Glutamatergic neuron (in vitro differentiated cells): ENCODE measurements at regions not wholly inside any gene's neighbourhood (a gene's known extent, or its start where the extent isn't known, plus 50 kb on each side); places are given as distances from the start of the nearest gene placed in this dataset.
A peak's percentile ranks its signal among the peaks of the same experiment; 100 is the strongest.

Source experiments
- DNase-seq: peaks from one replicate; pipeline ENCODE4 v3.0.0; 2022
- H3K27ac Mint-ChIP-seq: one replicate; pipeline ENCODE4 v1.8.0; 2020; ENCODE audit warnings: mild to moderate bottlenecking, mixed read lengths, inconsistent platforms; ENCODE audit not compliant: unreplicated experiment
- H3K27me3 Mint-ChIP-seq: one replicate; pipeline ENCODE4 v1.8.0; 2020; ENCODE audit warnings: mild to moderate bottlenecking, moderate library complexity, mixed read lengths, inconsistent platforms; ENCODE audit not compliant: unreplicated experiment
- H3K36me3 Mint-ChIP-seq: one replicate; pipeline ENCODE4 v1.8.0; 2020; ENCODE audit warnings: mild to moderate bottlenecking, mixed read lengths, inconsistent platforms; ENCODE audit not compliant: unreplicated experiment
- H3K4me1 Mint-ChIP-seq: one replicate; pipeline ENCODE4 v1.8.0; 2020; ENCODE audit warnings: mild to moderate bottlenecking, low read depth, mixed read lengths, inconsistent platforms; ENCODE audit not compliant: unreplicated experiment
- H3K4me3 Mint-ChIP-seq: one replicate; pipeline ENCODE4 v1.8.0; 2020; ENCODE audit warnings: mild to moderate bottlenecking, mixed read lengths, inconsistent platforms; ENCODE audit not compliant: unreplicated experiment
- H3K9me3 Mint-ChIP-seq: one replicate; pipeline ENCODE4 v1.8.0; 2020; ENCODE audit warnings: mild to moderate bottlenecking, moderate library complexity, mixed read lengths, inconsistent platforms; ENCODE audit not compliant: unreplicated experiment
- TF ChIP-seq, protein P1 (sequence below): fragments of 200-600 bp; sonication (generic); IDR thresholded peaks from one replicate; pipeline ENCODE4 v1.5.0; 2021; ENCODE audit not compliant: partially characterized antibody, unreplicated experiment

DNA sequence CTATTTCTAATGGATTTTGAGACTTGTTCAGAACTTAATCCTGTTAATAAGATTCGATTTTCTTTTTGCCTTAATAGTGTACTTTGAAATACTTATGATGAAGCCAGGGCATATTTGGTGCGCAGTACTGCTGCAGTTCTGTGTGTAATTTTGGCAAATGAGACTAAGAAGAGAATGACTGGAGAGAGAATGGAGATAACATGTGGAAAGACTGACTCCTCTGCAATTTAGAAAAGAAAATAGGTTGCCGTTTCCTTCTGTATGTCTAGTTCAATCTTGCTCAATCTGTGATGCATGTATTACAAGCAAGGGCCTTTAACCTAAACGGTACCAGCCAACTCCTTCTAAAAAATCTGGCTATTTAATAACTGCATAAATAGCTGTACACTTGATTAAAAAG is 285.1 kb upstream of the CDH11 start:
- Mint-ChIP-seq H3K4me3 (no peak overlapping the region), H3K9me3 (no peaks in the 10 kb centered on the region), H3K27ac (no peak overlapping the region), H3K4me1 (no peaks in the 10 kb centered on the region), H3K27me3 (no peaks in the 10 kb centered on the region), H3K36me3 (no peaks in the 10 kb centered on the region)
- TF ChIP-seq, protein P1, sequence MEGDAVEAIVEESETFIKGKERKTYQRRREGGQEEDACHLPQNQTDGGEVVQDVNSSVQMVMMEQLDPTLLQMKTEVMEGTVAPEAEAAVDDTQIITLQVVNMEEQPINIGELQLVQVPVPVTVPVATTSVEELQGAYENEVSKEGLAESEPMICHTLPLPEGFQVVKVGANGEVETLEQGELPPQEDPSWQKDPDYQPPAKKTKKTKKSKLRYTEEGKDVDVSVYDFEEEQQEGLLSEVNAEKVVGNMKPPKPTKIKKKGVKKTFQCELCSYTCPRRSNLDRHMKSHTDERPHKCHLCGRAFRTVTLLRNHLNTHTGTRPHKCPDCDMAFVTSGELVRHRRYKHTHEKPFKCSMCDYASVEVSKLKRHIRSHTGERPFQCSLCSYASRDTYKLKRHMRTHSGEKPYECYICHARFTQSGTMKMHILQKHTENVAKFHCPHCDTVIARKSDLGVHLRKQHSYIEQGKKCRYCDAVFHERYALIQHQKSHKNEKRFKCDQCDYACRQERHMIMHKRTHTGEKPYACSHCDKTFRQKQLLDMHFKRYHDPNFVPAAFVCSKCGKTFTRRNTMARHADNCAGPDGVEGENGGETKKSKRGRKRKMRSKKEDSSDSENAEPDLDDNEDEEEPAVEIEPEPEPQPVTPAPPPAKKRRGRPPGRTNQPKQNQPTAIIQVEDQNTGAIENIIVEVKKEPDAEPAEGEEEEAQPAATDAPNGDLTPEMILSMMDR: no peak
- DNase-seq: no peak

DNA sequence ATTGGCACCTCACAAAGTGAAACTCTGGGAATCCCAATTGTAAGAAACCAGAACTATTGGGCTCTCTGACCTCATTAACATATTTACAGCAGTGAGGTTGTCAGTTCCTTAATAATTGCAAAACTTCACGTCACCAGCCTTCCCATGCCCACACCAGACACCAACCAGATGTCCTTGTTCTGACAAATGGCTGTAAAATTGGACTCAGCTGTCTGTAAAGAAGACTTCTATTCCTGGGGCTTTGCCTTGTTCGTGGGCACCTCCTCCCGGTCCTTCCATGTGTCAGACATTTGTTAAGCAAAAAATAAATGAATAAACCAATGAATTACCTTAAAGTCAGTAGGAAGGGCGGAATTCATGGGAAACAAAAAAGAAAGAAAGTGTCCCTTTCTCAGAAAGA is 284.3 kb upstream of the CDH11 start:
- DNase-seq: no peak
- no peaks in the 10 kb centered on the region for H3K27me3 Mint-ChIP-seq
- TF ChIP-seq, protein P1: no peak
- H3K4me1 Mint-ChIP-seq: no peaks in the 10 kb centered on the region
- H3K4me3 Mint-ChIP-seq: no peak overlapping the region
- no peaks in the 10 kb centered on the region for H3K36me3 Mint-ChIP-seq
- H3K27ac Mint-ChIP-seq: no peak overlapping the region
- no peaks in the 10 kb centered on the region for H3K9me3 Mint-ChIP-seq

DNA sequence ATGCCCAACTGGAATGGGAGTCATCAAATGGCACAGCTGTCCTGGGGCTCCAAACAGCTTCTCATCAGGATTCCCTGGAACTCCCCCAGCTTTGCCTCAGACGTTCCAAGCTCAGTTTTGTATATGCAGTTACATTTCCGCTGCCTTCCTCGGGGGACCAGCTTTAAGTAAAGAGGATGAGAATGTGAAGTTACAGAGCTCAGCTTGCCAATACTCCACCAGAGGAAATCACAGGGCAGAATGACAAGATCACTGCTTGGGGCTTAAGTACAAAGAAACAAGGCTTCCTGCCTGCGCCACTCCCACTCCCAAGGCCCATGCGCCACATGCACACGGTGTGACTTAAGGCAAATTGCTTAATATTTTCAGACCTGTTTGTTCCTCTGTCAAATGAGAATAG is 272.4 kb upstream of the CDH11 start:
- Mint-ChIP-seq H3K27me3 (peaks cover 2% of the 10 kb centered on the region), H3K4me3 (no peak overlapping the region), H3K9me3 (peaks cover 5% of the 10 kb centered on the region), H3K4me1 (peaks cover 11% of the 10 kb centered on the region), H3K36me3 (no peaks in the 10 kb centered on the region), H3K27ac (no peak overlapping the region)
- no peak for DNase-seq
- TF ChIP-seq, protein P1: no peak

DNA sequence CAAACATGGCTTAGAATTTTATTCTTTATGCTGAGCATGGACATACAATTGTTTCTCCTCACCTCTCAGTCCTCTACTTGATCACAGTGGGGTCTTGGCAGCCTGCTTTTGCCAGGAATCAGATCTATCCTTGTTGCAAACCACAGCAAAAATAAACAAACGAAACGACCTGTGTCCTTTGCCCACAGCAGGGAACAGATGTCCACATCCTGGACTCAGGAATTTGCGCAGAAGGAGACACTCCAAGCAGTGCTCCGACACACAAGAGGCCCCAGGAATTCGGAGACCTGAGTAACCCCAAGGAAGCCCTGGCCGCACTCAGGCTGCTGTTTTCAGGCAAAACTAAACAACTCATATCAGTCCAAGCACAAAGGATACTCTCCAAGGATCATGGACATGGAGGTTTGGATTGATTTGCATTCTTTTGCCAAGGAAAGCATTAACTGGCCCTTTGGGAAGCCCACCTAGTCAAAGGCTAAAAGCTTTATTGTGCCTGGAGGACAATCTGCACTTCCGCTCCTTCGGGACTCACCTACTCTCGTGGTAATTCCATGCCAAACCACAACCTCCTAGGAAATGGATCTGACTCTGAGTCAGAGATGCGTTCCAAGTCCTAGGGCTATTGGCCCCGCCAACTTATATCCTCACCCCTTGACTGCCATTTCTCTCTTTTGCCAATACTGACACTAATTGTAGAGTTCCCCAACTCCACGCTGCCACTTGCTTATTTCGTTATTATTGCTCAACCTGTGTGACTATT is 271.1 kb upstream of the CDH11 start:
- no peaks in the 10 kb centered on the region for H3K27me3 Mint-ChIP-seq
- H3K27ac Mint-ChIP-seq: peak overlapping the region; percentile 68
- peaks cover 11% of the 10 kb centered on the region for H3K4me1 Mint-ChIP-seq
- H3K4me3 Mint-ChIP-seq: no peak overlapping the region
- peaks cover 3% of the 10 kb centered on the region for H3K9me3 Mint-ChIP-seq
- TF ChIP-seq, protein P1: no peak
- peaks cover 3% of the 10 kb centered on the region for H3K36me3 Mint-ChIP-seq
- peak; percentile 31 for DNase-seq

DNA sequence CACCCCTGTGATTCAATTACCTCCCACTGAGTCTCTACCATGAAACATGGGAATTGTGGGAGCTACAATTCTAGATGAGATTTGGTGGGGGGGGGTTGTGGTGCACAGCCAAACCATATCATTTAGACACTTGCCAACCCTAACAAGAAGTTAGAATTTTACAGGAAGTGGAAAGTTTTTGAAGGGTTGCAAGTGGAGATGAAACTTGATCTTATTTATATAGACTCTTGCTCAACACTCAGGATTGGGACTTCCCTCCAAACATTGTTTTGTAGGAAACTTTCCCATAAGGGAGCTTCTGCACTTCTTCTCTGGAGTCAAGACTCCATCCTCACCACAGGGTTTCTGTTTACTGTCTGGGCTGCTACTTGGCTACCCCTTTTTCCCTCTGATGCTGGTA is 266.7 kb upstream of the CDH11 start:
- TF ChIP-seq, protein P1: no peak
- no peak for DNase-seq

More for the DNA sequence above, 266.7 kb upstream of the CDH11 start:
- H3K4me1 Mint-ChIP-seq: peaks cover 7% of the 10 kb centered on the region
- H3K9me3 Mint-ChIP-seq: peaks cover 3% of the 10 kb centered on the region
- peaks cover 7% of the 10 kb centered on the region for H3K36me3 Mint-ChIP-seq
- H3K27ac Mint-ChIP-seq: no peak overlapping the region
- H3K4me3 Mint-ChIP-seq: no peak overlapping the region
- no peaks in the 10 kb centered on the region for H3K27me3 Mint-ChIP-seq
